Skin of body (tissue), 2 donors: ENCODE measurements at regions not wholly inside any gene's neighbourhood (a gene's known extent, or its start where the extent isn't known, plus 50 kb on each side); places are given as distances from the start of the nearest gene placed in this dataset. TPM values are rescaled to one million over a fixed set of nuclear protein-coding genes. Genes with fewer than 3 reads are reported as not detected.

Source experiments
- DNase-seq: peaks from one replicate; lab custom pipeline; 2025; lab: John Stamatoyannopoulos, UW
- small RNA-seq: library from RNA; depleted of rRNA; stranded (forward); fragments of <200 nt; gene quantifications from one replicate; pipeline ENCODE3, GENCODE V24; 2014; ENCODE audit warnings: low replicate concordance

DNA sequence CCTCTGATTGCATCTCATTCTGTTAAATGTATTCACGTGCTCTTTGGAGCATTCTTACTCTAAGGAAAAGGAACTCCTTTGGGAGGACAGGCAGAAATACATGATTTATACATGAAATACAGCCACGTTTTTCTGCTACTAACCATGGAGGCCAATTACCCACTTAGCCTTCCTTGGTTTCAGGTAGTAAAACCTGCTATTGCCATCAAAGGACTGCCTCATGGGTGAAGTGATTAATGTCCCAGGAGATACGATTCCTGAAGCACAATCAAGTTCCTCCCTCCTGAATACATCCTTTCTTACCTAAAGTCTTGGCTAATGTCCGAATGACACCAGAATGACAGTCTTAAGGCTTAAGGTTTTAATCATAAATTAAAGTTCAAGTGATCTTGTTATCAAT, 58.5 kb upstream of the PIK3CG start:
- DNase-seq: no peak

DNA sequence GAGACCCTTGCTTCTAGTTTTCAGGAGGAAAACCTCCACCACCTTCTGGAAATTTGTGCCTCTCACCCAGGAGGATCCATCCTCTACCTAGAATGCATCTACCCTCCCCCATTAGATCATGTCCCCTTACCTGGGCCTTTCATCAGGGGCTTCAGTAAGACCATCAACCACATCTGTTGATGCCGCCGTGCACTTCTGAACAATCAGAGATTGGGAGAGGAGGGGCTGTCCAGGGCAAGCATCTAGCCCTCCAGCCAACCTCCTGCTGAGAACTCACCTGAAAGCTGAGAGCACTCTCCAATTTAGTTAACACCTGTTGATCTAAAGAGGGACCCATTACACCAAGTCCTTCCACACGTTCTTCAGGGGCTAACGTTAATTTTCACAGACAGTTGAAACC, 57.6 kb upstream of the PIK3CG start:
- DNase-seq: no peak

DNA sequence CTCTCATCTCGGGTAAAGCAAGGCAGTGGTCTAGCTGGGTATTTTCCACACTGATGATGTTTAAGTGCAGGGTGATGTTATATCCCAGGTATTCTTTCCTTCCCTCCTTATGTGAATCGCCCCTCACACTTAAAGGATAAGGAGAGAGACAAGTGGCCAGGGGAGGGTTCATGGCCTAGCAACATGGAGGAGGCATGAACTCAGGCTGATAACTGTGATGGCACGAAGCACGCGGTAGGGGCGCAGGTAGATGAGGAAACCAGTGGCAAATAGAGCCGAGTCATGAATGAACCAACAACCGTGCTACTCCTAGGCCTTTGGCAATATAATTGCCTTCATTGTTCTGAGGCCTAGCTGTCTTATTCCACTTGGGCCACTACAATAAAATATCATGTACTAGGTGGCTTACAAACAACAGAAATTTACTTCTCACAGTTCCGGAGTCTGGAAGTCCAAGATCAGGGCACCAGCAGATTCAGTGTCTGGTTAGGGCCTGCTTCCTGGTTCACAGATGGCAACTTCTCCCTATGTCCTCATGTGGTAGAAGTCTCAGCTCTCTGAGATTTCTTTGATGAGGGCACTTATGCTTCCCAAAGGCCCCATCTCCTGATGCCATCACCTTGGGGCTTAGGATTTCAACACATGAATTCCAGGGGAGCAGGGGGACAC, 56.0 kb upstream of the PIK3CG start:
- DNase-seq: no peak

DNA sequence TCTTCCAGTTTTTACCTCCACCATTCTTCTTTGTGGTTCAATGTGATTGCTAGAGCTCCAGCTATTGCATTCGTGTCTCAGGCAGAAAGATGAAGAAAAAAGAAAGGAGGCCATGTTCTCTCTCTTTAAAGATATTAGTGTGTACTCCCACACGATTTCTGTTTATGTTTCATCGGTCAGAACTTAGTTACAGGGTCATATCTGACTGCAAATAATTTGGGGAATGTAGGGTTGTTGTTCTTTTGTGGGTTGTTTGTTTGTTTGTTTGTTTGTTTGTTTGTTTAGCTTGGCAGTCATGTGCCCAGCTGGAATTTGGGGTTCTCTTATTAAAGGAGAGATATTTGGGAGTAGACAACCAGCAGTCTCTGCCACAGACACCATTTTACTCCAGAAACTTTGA, 53.6 kb upstream of the PIK3CG start:
- no peak for DNase-seq

DNA sequence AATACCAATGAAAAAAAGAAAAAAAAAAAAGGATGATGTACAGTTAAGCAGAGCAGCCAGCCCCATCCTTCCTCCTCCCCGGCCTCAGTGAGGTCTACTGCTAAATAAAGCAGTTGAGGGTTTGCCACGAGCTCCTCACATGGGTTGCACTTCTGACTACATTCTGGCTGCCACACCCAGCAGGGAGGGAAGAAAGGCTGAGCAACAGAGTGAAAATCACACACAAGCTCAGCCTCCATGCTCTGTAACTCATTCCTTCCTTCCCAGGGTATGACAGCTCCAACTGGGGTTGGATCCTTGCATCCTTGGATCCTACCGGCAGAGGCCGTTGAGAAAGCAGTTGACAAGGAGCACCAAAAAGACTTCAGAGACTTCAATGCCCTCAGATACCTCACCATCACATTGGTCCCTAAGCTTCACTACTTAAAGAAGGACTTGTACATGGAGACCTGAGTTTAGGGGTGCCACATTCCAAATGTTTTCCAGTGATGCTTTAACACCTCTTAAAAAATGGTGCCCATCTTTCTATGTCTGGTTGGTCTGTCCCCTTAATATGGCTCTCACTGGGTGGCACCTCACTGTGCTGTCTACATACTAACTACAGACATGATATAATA, 52.9 kb upstream of the PIK3CG start:
- no peak for DNase-seq

DNA sequence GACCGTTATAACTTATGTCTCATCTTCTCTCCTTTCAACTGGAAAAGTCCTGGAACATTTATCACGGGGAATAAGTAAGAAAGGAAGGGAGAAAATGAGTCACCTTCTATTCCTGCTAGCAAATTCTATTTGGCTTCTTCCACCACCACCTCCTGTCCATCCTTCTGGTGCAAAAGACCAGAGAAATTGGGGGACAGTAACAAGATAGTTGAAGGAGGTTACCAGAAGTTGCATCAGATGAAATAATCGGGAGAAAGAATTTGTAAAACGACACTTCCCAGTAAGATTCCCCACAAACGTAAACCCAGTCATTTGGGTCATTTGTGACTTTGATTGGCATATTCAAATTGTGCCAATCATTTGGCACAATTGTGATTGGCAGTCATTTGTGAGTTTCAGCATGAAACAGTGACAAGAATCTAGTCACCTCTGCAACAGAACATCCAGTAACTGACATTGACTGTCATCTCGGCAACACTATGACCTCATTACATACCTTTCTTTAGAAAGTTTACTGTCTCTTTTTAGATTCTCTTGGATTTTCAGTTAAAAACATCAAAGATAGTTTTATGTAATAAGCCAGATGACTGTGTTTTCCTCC, 51.3 kb upstream of the PIK3CG start:
- DNase-seq: no peak

DNA sequence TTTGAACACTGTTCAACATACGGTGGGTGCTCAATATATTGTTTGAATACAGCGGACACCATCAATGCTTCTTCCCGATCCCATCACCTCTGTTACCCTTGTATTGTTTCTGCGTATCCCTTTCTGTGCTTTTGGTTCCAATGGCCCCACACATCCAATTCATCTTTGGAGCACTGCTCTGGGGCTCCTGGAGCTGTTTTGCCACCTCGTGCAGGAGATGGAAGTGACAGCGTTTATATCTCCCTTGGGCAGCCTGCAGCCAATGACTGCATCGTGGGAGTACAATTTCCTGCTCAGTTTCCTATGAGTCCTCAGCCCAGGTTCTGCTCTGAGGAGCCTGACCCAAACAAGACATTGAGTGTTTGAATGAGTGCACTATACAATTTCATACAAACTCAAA, 50.2 kb upstream of the PIK3CG start:
- DNase-seq: no peak

Small RNA genes in the stretch of these regions (small RNA-seq; reads per million reads assigned to genes)
- not detected for gene RNA5SP236
